HEK293 (cell line): ENCODE measurements at regions not wholly inside any gene's neighbourhood (a gene's known extent, or its start where the extent isn't known, plus 50 kb on each side); places are given as distances from the start of the nearest gene placed in this dataset.

Experiments used
- CTCF ChIP-seq: fragments of 450-650 bp; formaldehyde crosslinking; IDR thresholded peaks from 2 replicates; pipeline ENCODE4 v1.5.1; 2016; ENCODE audit warnings: missing biosample characterization, missing genetic modification characterization
- KLF7 ChIP-seq: fragments of 450-650 bp; formaldehyde crosslinking; IDR thresholded peaks from 2 replicates; pipeline ENCODE4 v1.5.1; 2016; ENCODE audit warnings: missing biosample characterization, missing genetic modification characterization, borderline replicate concordance
- PBX3 ChIP-seq: sonication (generic); formaldehyde crosslinking; IDR thresholded peaks from 2 replicates; pipeline ENCODE4 v1.8.1; 2022; ENCODE audit warnings: mild to moderate bottlenecking, moderate library complexity, missing genetic modification reagents
- ZFP69B ChIP-seq: fragments of 450-650 bp; formaldehyde crosslinking; IDR thresholded peaks from 2 replicates; pipeline ENCODE4 v1.5.1; 2016; ENCODE audit warnings: missing biosample characterization, missing genetic modification characterization
- ZNF157 ChIP-seq: fragments of 450-650 bp; formaldehyde crosslinking; IDR thresholded peaks from 2 replicates; pipeline ENCODE4 v1.5.1; 2016; ENCODE audit warnings: missing biosample characterization, missing genetic modification characterization
- ZNF221 ChIP-seq: fragments of 450-650 bp; formaldehyde crosslinking; IDR thresholded peaks from 2 replicates; pipeline ENCODE4 v1.5.1; 2017; ENCODE audit warnings: missing biosample characterization, missing genetic modification characterization, borderline replicate concordance
- ZNF24 ChIP-seq: fragments of 450-650 bp; formaldehyde crosslinking; IDR thresholded peaks from 2 replicates; pipeline ENCODE4 v1.5.1; 2016; ENCODE audit warnings: missing biosample characterization, missing genetic modification characterization
- ZNF350 ChIP-seq: fragments of 450-650 bp; formaldehyde crosslinking; IDR thresholded peaks from 2 replicates; pipeline ENCODE4 v1.5.0; 2017; ENCODE audit warnings: missing biosample characterization, mild to moderate bottlenecking, missing genetic modification characterization
- ZNF513 ChIP-seq: fragments of 450-650 bp; IDR thresholded peaks from 2 replicates; pipeline ENCODE4 v1.5.1; 2018; ENCODE audit warnings: missing biosample characterization, missing genetic modification characterization
- ZNF600 ChIP-seq: fragments of 450-650 bp; formaldehyde crosslinking; IDR thresholded peaks from 2 replicates; pipeline ENCODE4 v1.5.1; 2016; ENCODE audit warnings: missing biosample characterization, missing genetic modification characterization
- ZNF623 ChIP-seq: fragments of 450-650 bp; formaldehyde crosslinking; IDR thresholded peaks from 2 replicates; pipeline ENCODE4 v1.5.1; 2016; ENCODE audit warnings: missing biosample characterization, missing genetic modification characterization
- ZNF76 ChIP-seq: fragments of 450-650 bp; formaldehyde crosslinking; IDR thresholded peaks from 2 replicates; pipeline ENCODE4; 2016; ENCODE audit warnings: low read depth, missing biosample characterization, missing genetic modification characterization, borderline replicate concordance
- ZNF777 ChIP-seq: fragments of 450-650 bp; formaldehyde crosslinking; IDR thresholded peaks from 2 replicates; pipeline ENCODE4 v1.5.1; 2017; ENCODE audit warnings: missing biosample characterization, missing genetic modification characterization, borderline replicate concordance

- no peak for TF ChIP-seq CTCF (tag by site-specific recombination)
- no peak for TF ChIP-seq ZNF76 (tag by site-specific recombination)
- TF ChIP-seq ZNF157 (tag by site-specific recombination): no peak
- no peak for TF ChIP-seq ZNF513 (tag by site-specific recombination)
- TF ChIP-seq ZNF221: no peak
- no peak for TF ChIP-seq ZNF623 (tag by site-specific recombination)
- no peak for TF ChIP-seq ZNF600 (tag by site-specific recombination)
- no peak for TF ChIP-seq ZNF24 (tag by site-specific recombination)
- TF ChIP-seq PBX3 (CRISPR knock-in tag): no peak
- no peak for TF ChIP-seq ZNF777 (tag by site-specific recombination)
- no peak for TF ChIP-seq ZFP69B
- TF ChIP-seq KLF7 (tag by site-specific recombination): no peak
- TF ChIP-seq ZNF350: no peak
These were observed 350.5 kb downstream of the SOX9 start for GRCh38 chr17:72471296-72471695.
